ENCODE measurements at regions not wholly inside any gene's neighbourhood (a gene's known extent, or its start where the extent isn't known, plus 50 kb on each side); places are given as distances from the start of the nearest gene placed in this dataset.

- Mint-ChIP-seq H3K4me3 (ENCODE audit: unreplicated experiment) (no peak overlapping the region), H3K9me3 (ENCODE audit: unreplicated experiment) (no peaks in the 10 kb centered on the region), H3K36me3 (ENCODE audit: low read depth, unreplicated experiment) (no peaks in the 10 kb centered on the region), H3K27me3 (ENCODE audit: low read depth, unreplicated experiment) (no peaks in the 10 kb centered on the region), H3K27ac (ENCODE audit: unreplicated experiment) (no peak overlapping the region), H3K4me1 (ENCODE audit: low read depth, unreplicated experiment) (peaks cover 5% of the 10 kb centered on the region)
- Histone ChIP-seq H3K27me3 (ENCODE audit: insufficient read depth, low read length) (no peaks in the 10 kb centered on the region), H3K27ac (ENCODE audit: low read depth, low read length) (no peak overlapping the region), H3K79me2 (ENCODE audit: insufficient read depth, low read length) (no peaks in the 10 kb centered on the region), H4K20me1 (ENCODE audit: insufficient read depth, low read length) (no peaks in the 10 kb centered on the region), H3K4me1 (ENCODE audit: insufficient read depth, low read length) (no peaks in the 10 kb centered on the region), H3K4me3 (ENCODE audit: insufficient read depth, low read depth, low read length) (no peak overlapping the region), H3K9me3 (ENCODE audit: insufficient read depth, low read depth, low read length) (no peaks in the 10 kb centered on the region), H3K36me3 (ENCODE audit: insufficient read depth, low read length) (no peaks in the 10 kb centered on the region), H2AFZ (ENCODE audit: low read depth, low read length) (no peak overlapping the region), H3K9ac (ENCODE audit: low read length) (no peak overlapping the region), H3K4me2 (ENCODE audit: low read length) (no peak overlapping the region)
- FAIRE-seq, result no peak
- TF ChIP-seq, protein P1, sequence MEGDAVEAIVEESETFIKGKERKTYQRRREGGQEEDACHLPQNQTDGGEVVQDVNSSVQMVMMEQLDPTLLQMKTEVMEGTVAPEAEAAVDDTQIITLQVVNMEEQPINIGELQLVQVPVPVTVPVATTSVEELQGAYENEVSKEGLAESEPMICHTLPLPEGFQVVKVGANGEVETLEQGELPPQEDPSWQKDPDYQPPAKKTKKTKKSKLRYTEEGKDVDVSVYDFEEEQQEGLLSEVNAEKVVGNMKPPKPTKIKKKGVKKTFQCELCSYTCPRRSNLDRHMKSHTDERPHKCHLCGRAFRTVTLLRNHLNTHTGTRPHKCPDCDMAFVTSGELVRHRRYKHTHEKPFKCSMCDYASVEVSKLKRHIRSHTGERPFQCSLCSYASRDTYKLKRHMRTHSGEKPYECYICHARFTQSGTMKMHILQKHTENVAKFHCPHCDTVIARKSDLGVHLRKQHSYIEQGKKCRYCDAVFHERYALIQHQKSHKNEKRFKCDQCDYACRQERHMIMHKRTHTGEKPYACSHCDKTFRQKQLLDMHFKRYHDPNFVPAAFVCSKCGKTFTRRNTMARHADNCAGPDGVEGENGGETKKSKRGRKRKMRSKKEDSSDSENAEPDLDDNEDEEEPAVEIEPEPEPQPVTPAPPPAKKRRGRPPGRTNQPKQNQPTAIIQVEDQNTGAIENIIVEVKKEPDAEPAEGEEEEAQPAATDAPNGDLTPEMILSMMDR (IDR thresholded peaks at IDR 0.05; ENCODE audit: insufficient read depth, low read depth, low read length), result no peak
- TF ChIP-seq EZH2 (IDR thresholded peaks at IDR 0.05; ENCODE audit: insufficient read depth, low read length), result no peak
- no peak for DNase-seq (ENCODE audit: low read depth)
These were observed 241.8 kb upstream of the SLC24A2 start for GRCh38 chr9:20030671-20031070.

DNA sequence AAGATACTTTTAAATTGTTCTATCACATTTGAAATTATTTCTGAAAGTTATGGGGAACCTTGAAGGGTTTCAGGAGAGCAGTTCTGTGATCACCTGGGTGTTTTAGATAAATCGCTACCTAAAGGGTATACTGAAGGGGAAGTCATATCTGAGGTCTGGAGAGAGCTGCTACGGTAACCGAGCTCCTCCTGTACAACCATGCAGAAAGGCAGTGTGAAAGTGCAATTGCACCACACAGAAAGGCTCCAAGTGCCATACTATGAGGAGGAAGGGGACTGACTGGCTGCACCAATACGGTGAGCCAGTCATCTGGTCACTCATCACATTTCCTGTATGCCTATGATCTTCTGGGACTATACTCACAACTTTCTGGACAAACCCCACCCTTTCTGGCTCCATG, 241.4 kb upstream of the SLC24A2 start:
- no peaks in the 10 kb centered on the region for H3K36me3 Mint-ChIP-seq (ENCODE audit: low read depth, unreplicated experiment)

DNA sequence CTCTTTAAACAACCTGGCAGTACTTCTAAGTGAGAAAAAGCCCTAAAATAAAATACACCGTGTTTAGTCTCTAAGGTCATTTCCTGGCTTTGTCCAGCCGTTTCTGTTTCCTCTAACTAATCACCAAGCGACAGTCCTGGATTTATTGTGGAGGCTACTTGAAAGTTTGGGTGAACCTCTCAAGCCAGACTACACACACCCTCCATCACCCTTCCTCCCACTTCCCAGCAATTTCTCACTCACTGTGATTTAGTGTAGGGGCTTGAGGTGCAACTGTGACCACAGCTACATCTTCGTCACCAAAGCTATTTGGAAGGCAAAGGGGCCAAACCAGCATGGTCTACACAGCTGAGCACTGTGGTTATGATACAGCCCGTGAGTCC, 240.0 kb upstream of the SLC24A2 start:
- H3K27me3 ChIP-seq (ENCODE audit: insufficient read depth, low read length), result no peaks in the 10 kb centered on the region

More for the DNA sequence above, 241.4 kb upstream of the SLC24A2 start:
- Mint-ChIP-seq H3K27me3 (ENCODE audit: low read depth, unreplicated experiment) (no peaks in the 10 kb centered on the region), H3K4me3 (ENCODE audit: unreplicated experiment) (no peak overlapping the region), H3K9me3 (ENCODE audit: unreplicated experiment) (no peaks in the 10 kb centered on the region), H3K27ac (ENCODE audit: unreplicated experiment) (no peak overlapping the region), H3K4me1 (ENCODE audit: low read depth, unreplicated experiment) (peaks cover 5% of the 10 kb centered on the region)
- H2AFZ ChIP-seq (ENCODE audit: low read depth, low read length), result no peak overlapping the region
- no peaks in the 10 kb centered on the region for H3K79me2 ChIP-seq (ENCODE audit: insufficient read depth, low read length)
- no peaks in the 10 kb centered on the region for H3K4me1 ChIP-seq (ENCODE audit: insufficient read depth, low read length)
- no peak for DNase-seq (ENCODE audit: low read depth)
- TF ChIP-seq EZH2 (IDR thresholded peaks at IDR 0.05; ENCODE audit: insufficient read depth, low read length), result no peak
- TF ChIP-seq, protein P1 (IDR thresholded peaks at IDR 0.05; ENCODE audit: insufficient read depth, low read depth, low read length), result no peak
- no peak overlapping the region for H3K4me3 ChIP-seq (ENCODE audit: insufficient read depth, low read depth, low read length)
- no peaks in the 10 kb centered on the region for H3K36me3 ChIP-seq (ENCODE audit: insufficient read depth, low read length)
- no peaks in the 10 kb centered on the region for H4K20me1 ChIP-seq (ENCODE audit: insufficient read depth, low read length)
- H3K27ac ChIP-seq (ENCODE audit: low read depth, low read length), result no peak overlapping the region
- H3K4me2 ChIP-seq (ENCODE audit: low read length), result no peak overlapping the region
- no peak overlapping the region for H3K9ac ChIP-seq (ENCODE audit: low read length)
- FAIRE-seq, result no peak
- H3K9me3 ChIP-seq (ENCODE audit: insufficient read depth, low read depth, low read length), result no peaks in the 10 kb centered on the region
- H3K27me3 ChIP-seq (ENCODE audit: insufficient read depth, low read length), result no peaks in the 10 kb centered on the region

More for the DNA sequence above, 240.0 kb upstream of the SLC24A2 start:
- Mint-ChIP-seq H3K27ac (ENCODE audit: unreplicated experiment) (no peak overlapping the region), H3K4me3 (ENCODE audit: unreplicated experiment) (no peak overlapping the region), H3K36me3 (ENCODE audit: low read depth, unreplicated experiment) (no peaks in the 10 kb centered on the region), H3K27me3 (ENCODE audit: low read depth, unreplicated experiment) (no peaks in the 10 kb centered on the region), H3K4me1 (ENCODE audit: low read depth, unreplicated experiment) (peaks cover 9% of the 10 kb centered on the region), H3K9me3 (ENCODE audit: unreplicated experiment) (no peaks in the 10 kb centered on the region)
- Histone ChIP-seq H4K20me1 (ENCODE audit: insufficient read depth, low read length) (no peaks in the 10 kb centered on the region), H3K4me2 (ENCODE audit: low read length) (no peak overlapping the region), H3K9me3 (ENCODE audit: insufficient read depth, low read depth, low read length) (no peaks in the 10 kb centered on the region), H3K9ac (ENCODE audit: low read length) (no peak overlapping the region), H3K79me2 (ENCODE audit: insufficient read depth, low read length) (no peaks in the 10 kb centered on the region), H3K36me3 (ENCODE audit: insufficient read depth, low read length) (no peaks in the 10 kb centered on the region), H3K4me3 (ENCODE audit: insufficient read depth, low read depth, low read length) (no peak overlapping the region), H3K27ac (ENCODE audit: low read depth, low read length) (no peak overlapping the region), H3K4me1 (ENCODE audit: insufficient read depth, low read length) (peaks cover 5% of the 10 kb centered on the region), H2AFZ (ENCODE audit: low read depth, low read length) (no peak overlapping the region)
- TF ChIP-seq EZH2 (IDR thresholded peaks at IDR 0.05; ENCODE audit: insufficient read depth, low read length), result no peak
- TF ChIP-seq, protein P1 (IDR thresholded peaks at IDR 0.05; ENCODE audit: insufficient read depth, low read depth, low read length), result no peak
- DNase-seq (ENCODE audit: low read depth) (peak; percentile 42), FAIRE-seq (no peak)

Measured in astrocyte (in vitro differentiated cells and primary cell).